ENCODE measurements at regions not wholly inside any gene's neighbourhood (a gene's known extent, or its start where the extent isn't known, plus 50 kb on each side); places are given as distances from the start of the nearest gene placed in this dataset.
A peak's percentile ranks its signal among the peaks of the same experiment; 100 is the strongest.
"Not testable (repeated sequence)": the region's sequence is repeated elsewhere in the genome, so short reads cannot be mapped to it uniquely, and the experiment has no call there.

- no peak for DNase-seq
Measured at GRCh38 chr9:75810063-75810462, 80.4 kb upstream of the PCSK5 start.

GRCh38 chr9:75811692-75812091 lies 78.8 kb upstream of the PCSK5 start:
- no peak for DNase-seq

GRCh38 chr9:75812141-75812540 lies 78.3 kb upstream of the PCSK5 start:
- DNase-seq, result peak; percentile 17 to 31

GRCh38 chr9:75814667-75815066 lies 75.8 kb upstream of the PCSK5 start:
- DNase-seq, result no peak

GRCh38 chr9:75820471-75821115 lies 69.9 kb upstream of the PCSK5 start:
- not testable (repeated sequence) for DNase-seq

- no peak for DNase-seq
Measured at GRCh38 chr9:75823151-75823550, 67.3 kb upstream of the PCSK5 start.

- DNase-seq, result no peak
Measured at GRCh38 chr9:75824816-75825568, 65.5 kb upstream of the PCSK5 start.

- no peak for DNase-seq
Measured at GRCh38 chr9:75826314-75826713, 64.2 kb upstream of the PCSK5 start.

GRCh38 chr9:75830303-75830702 lies 60.2 kb upstream of the PCSK5 start:
- DNase-seq, result no peak

GRCh38 chr9:75833778-75834177 lies 56.7 kb upstream of the PCSK5 start:
- no peak for DNase-seq

- no peak for DNase-seq
Measured at GRCh38 chr9:75834878-75835277, 55.6 kb upstream of the PCSK5 start.

Measured in AML-193 (cell line).